Endodermal cell (in vitro differentiated cells): ENCODE measurements at regions not wholly inside any gene's neighbourhood (a gene's known extent, or its start where the extent isn't known, plus 50 kb on each side); places are given as distances from the start of the nearest gene placed in this dataset.

Experiments
- DNase-seq: peaks from one replicate; pipeline ENCODE4 v3.0.0-alpha.2; 2017
- H3K27ac ChIP-seq: 2 replicates; pipeline ENCODE4 v1.5.1; 2013; ENCODE audit warnings: mild to moderate bottlenecking, low read depth, low read length, moderate library complexity
- H3K27me3 ChIP-seq: 2 replicates; pipeline ENCODE4 v1.6.1; 2013; ENCODE audit warnings: mild to moderate bottlenecking, low read length, moderate library complexity; ENCODE audit not compliant: insufficient read depth, control insufficient read depth, poor library complexity, severe bottlenecking
- H3K36me3 ChIP-seq: 2 replicates; pipeline ENCODE4 v1.7.0; 2013; ENCODE audit warnings: mild to moderate bottlenecking, low read length, moderate library complexity; ENCODE audit not compliant: control insufficient read depth, insufficient read depth
- H3K4me1 ChIP-seq: one replicate; pipeline ENCODE4 v1.7.0; 2013; ENCODE audit warnings: low read length; ENCODE audit not compliant: control insufficient read depth, insufficient read depth
- H3K4me3 ChIP-seq: 2 replicates; pipeline ENCODE4 v1.5.1; 2013; ENCODE audit warnings: mild to moderate bottlenecking, low read length, moderate library complexity
- H3K9ac ChIP-seq: 2 replicates; pipeline ENCODE4 v1.6.1; 2013; ENCODE audit warnings: mild to moderate bottlenecking, low read length, moderate library complexity; ENCODE audit not compliant: poor library complexity, severe bottlenecking; ENCODE audit errors: extremely low read depth
- H3K9me3 ChIP-seq: 2 replicates; pipeline ENCODE4 v1.6.1; 2013; ENCODE audit warnings: mild to moderate bottlenecking, low read length, moderate library complexity; ENCODE audit not compliant: control insufficient read depth
- H3K27ac Mint-ChIP-seq: 2 replicates; pipeline ENCODE4 v1.8.0; 2020; ENCODE audit warnings: mixed read lengths
- H3K27me3 Mint-ChIP-seq: 2 replicates; pipeline ENCODE4 v1.8.0; 2021; ENCODE audit warnings: mild to moderate bottlenecking, mixed read lengths; ENCODE audit not compliant: insufficient read depth
- H3K36me3 Mint-ChIP-seq: 2 replicates; pipeline ENCODE4 v1.8.0; 2020; ENCODE audit warnings: low read depth, mixed read lengths
- H3K4me1 Mint-ChIP-seq: 2 replicates; pipeline ENCODE4 v1.8.0; 2020; ENCODE audit warnings: mixed read lengths
- H3K4me3 Mint-ChIP-seq: 2 replicates; pipeline ENCODE4 v1.8.0; 2020; ENCODE audit warnings: mild to moderate bottlenecking, moderate library complexity, mixed read lengths
- H3K9me3 Mint-ChIP-seq: 2 replicates; pipeline ENCODE4 v1.8.0; 2020; ENCODE audit warnings: mild to moderate bottlenecking, mixed read lengths
- WGBS, 2 experiments: methylation state at CpG; one replicate each; pipeline versions ENCODE4 v1.1.5 to v1.1.7; 2013; ENCODE audit warnings: missing lambda C conversion rate in 2 of 2, mixed read lengths in 1 of 2; ENCODE audit not compliant: insufficient coverage in 1 of 2, insufficient read length in 1 of 2; 5-methylcytosine and 5-hydroxymethylcytosine counted together
- TF ChIP-seq, protein P1 (sequence below): fragments of 200-600 bp; sonication (generic); conservative IDR thresholded peaks from 2 replicates; pipeline ENCODE4 v1.5.0; 2021; ENCODE audit warnings: antibody characterized with exemption, mild to moderate bottlenecking

DNA sequence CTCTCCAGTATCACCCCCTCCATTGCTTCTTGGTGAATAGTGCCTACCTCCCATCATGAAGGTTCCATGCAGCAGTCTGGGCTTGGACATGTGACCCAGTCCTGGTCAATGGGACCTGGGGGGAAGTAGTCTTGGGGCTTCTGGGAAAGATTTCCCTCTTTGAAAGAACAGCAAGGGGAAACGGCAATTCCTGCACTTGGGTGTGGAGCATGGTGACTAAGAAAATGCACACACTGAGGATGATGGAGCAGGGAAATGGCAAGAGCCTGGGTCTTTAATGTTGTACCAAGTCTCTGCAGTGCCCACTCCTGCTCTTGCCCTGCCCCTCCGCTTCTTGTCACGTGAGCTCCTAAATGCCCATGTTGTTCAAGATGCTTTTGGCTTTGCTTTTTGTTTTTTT is 131.4 kb upstream of the SIX2 start:
- H3K27me3 Mint-ChIP-seq: peaks cover 72% of the 10 kb centered on the region
- WGBS, 2 experiments: 97 to 100% methylated on average over 1 to 3 of the region's 3 CpGs
- DNase-seq: no peak
- TF ChIP-seq, protein P1, sequence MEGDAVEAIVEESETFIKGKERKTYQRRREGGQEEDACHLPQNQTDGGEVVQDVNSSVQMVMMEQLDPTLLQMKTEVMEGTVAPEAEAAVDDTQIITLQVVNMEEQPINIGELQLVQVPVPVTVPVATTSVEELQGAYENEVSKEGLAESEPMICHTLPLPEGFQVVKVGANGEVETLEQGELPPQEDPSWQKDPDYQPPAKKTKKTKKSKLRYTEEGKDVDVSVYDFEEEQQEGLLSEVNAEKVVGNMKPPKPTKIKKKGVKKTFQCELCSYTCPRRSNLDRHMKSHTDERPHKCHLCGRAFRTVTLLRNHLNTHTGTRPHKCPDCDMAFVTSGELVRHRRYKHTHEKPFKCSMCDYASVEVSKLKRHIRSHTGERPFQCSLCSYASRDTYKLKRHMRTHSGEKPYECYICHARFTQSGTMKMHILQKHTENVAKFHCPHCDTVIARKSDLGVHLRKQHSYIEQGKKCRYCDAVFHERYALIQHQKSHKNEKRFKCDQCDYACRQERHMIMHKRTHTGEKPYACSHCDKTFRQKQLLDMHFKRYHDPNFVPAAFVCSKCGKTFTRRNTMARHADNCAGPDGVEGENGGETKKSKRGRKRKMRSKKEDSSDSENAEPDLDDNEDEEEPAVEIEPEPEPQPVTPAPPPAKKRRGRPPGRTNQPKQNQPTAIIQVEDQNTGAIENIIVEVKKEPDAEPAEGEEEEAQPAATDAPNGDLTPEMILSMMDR: no peak
- no peak overlapping the region for H3K4me3 Mint-ChIP-seq
- Histone ChIP-seq H3K9ac (no peak overlapping the region), H3K36me3 (no peaks in the 10 kb centered on the region), H3K4me3 (no peak overlapping the region), H3K27ac (no peak overlapping the region), H3K4me1 (peaks cover 10% of the 10 kb centered on the region), H3K9me3 (no peaks in the 10 kb centered on the region), H3K27me3 (peaks cover 24% of the 10 kb centered on the region)
- H3K36me3 Mint-ChIP-seq: no peaks in the 10 kb centered on the region
- peaks cover 38% of the 10 kb centered on the region for H3K4me1 Mint-ChIP-seq
- H3K9me3 Mint-ChIP-seq: no peaks in the 10 kb centered on the region
- no peak overlapping the region for H3K27ac Mint-ChIP-seq

DNA sequence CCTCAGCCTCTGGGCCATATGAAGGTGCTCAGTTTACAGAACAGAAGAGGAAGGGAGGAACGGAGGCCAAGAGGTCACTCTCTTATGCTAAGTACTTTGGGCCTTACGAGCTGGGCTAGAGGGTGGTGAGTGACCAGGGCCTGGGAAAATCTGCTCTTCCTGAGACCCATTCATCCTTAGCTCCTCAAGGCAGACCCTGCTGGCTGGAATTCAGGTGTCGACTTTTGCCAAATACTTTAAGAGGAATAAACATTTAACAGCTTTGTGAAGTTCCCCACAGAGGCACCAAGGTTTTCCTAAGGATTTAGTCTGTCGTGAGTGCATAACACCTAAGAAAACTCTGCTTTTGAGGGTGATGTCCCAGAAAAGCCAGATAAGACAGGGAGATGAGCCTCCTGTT is 129.7 kb upstream of the SIX2 start:
- Mint-ChIP-seq H3K4me3 (no peak overlapping the region), H3K27me3 (peaks cover 73% of the 10 kb centered on the region), H3K4me1 (peaks cover 24% of the 10 kb centered on the region), H3K36me3 (no peaks in the 10 kb centered on the region), H3K27ac (no peak overlapping the region), H3K9me3 (no peaks in the 10 kb centered on the region)
- peak; percentile 79 for DNase-seq
- TF ChIP-seq, protein P1: peak; percentile 63
- Histone ChIP-seq H3K27ac (no peak overlapping the region), H3K27me3 (peaks cover 29% of the 10 kb centered on the region), H3K4me1 (no peaks in the 10 kb centered on the region), H3K4me3 (no peak overlapping the region), H3K9ac (no peak overlapping the region), H3K9me3 (no peaks in the 10 kb centered on the region), H3K36me3 (no peaks in the 10 kb centered on the region)
- 58 to 64% methylated on average over 3 to 4 of the region's 4 CpGs for WGBS, 2 experiments

DNA sequence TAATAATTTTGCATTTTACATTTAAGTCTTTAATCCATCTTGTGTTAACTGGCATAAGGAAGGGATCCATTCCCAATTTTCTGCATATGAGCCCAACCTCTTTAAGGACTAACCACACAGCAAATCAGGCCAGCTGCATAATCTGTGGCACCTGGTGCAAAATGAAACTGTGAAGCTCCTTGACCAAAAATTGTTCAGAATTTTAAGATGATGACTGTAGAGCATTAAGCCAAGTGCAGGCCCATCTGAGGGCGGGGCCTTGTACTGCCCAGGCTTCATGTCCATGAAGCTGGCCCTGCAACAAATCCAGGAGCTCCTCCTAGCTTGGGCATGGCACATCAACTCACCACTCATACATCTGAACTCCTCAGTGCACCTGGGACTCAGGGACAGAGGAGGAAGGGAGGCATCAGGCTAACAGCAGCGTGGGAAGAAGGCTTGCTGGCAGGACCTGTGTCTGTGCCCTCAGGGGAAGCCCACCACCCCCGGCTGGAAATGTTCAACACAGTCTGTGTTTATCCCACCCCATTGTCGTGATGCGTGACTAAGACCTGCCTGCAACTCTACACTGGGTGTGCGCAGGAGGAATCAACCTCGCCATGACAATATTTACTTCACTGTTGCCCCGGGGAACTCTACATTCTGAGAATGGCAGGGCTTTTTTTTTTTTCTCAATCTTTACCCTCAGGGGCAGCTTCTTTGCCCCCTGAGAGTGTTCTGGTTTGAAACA is 128.9 kb upstream of the SIX2 start:
- Histone ChIP-seq H3K9ac (no peak overlapping the region), H3K27me3 (peaks cover 23% of the 10 kb centered on the region), H3K27ac (no peak overlapping the region), H3K9me3 (no peaks in the 10 kb centered on the region), H3K4me3 (no peak overlapping the region), H3K4me1 (no peaks in the 10 kb centered on the region), H3K36me3 (no peaks in the 10 kb centered on the region)
- peaks cover 65% of the 10 kb centered on the region for H3K27me3 Mint-ChIP-seq
- no peak overlapping the region for H3K4me3 Mint-ChIP-seq
- DNase-seq: no peak
- WGBS, 2 experiments: 92 to 96% methylated on average over 4 to 8 of the region's 8 CpGs
- no peak overlapping the region for H3K27ac Mint-ChIP-seq
- H3K4me1 Mint-ChIP-seq: peaks cover 22% of the 10 kb centered on the region
- TF ChIP-seq, protein P1: no peak
- H3K9me3 Mint-ChIP-seq: no peaks in the 10 kb centered on the region
- H3K36me3 Mint-ChIP-seq: no peaks in the 10 kb centered on the region
